Endothelial cell of umbilical vein (primary cell): ENCODE measurements at regions not wholly inside any gene's neighbourhood (a gene's known extent, or its start where the extent isn't known, plus 50 kb on each side); places are given as distances from the start of the nearest gene placed in this dataset.

ENCODE experiments used
- BruUV-seq: library from RNA; stranded (reverse); fragments of 400-500 nt; replicated peaks from 2 replicates; lab custom pipeline; 2021; lab: Mats Ljungman, UMichigan
- CTCF ChIA-PET: fragments of 300-600, 350-600 bp; sonication (Branson Sonifier 250); formaldehyde crosslinking; loops from one replicate; lab custom pipeline; 2021; ENCODE audit warnings: antibody characterized with exemption, inconsistent platforms; lab: Charles Lee
- POLR2A ChIA-PET: fragments of 300-600, 350-600 bp; sonication (Branson Sonifier 250); formaldehyde crosslinking; loops from one replicate; lab custom pipeline; 2021; ENCODE audit warnings: antibody characterized with exemption, inconsistent platforms; lab: Charles Lee
- DNase-seq: peaks from one replicate; pipeline ENCODE4 v3.0.0-alpha.2; 2011; ENCODE audit warnings: low read depth, low spot score
- FAIRE-seq: peaks from 2 replicates; lab custom pipeline; 2011; peaks lifted over from hg19 to GRCh38; lab: Jason Lieb, UNC
- H2AFZ ChIP-seq: 2 replicates; pipeline ENCODE4 v1.6.0; 2012; ENCODE audit warnings: low read depth, low read length, control low read depth, inconsistent platforms
- H3K27ac ChIP-seq: 2 replicates; pipeline ENCODE4 v1.5.1; 2011; ENCODE audit warnings: low read depth, mild to moderate bottlenecking, control low read depth, low read length, moderate library complexity; ENCODE audit not compliant: insufficient read depth
- H3K27me3 ChIP-seq, 2 experiments: 2 replicates each; pipeline versions ENCODE4 v1.6.0 to v1.6.1; 2011; ENCODE audit warnings: low read length in 2 of 2, mixed read lengths in 1 of 2; ENCODE audit not compliant: control insufficient read depth in 2 of 2, insufficient read depth in 2 of 2
- H3K36me3 ChIP-seq, 2 experiments: 2 replicates in 1 of 2; 3 replicates in 1 of 2; pipeline ENCODE4 v1.5.1; 2011; ENCODE audit warnings: low read length in 2 of 2, mild to moderate bottlenecking in 1 of 2, moderate library complexity in 1 of 2; ENCODE audit not compliant: control insufficient read depth in 2 of 2, insufficient read depth in 2 of 2; ENCODE audit errors: extremely low read depth in 1 of 2
- H3K4me1 ChIP-seq: 3 replicates; pipeline ENCODE4 v1.5.1; 2011; ENCODE audit warnings: mild to moderate bottlenecking, low read length; ENCODE audit not compliant: control insufficient read depth, insufficient read depth; ENCODE audit errors: extremely low read depth
- H3K4me2 ChIP-seq: 2 replicates; pipeline ENCODE4 v1.6.1; 2011; ENCODE audit warnings: low read length, control low read depth, mixed read lengths; ENCODE audit not compliant: insufficient read depth
- H3K4me3 ChIP-seq, 3 experiments: fragments of 200-600 bp in 1 of 3; sonication (generic), shearing (Covaris generic) in 1 of 3; replicated peaks in 1 of 3; 2 replicates each; pipeline ENCODE4 v1.5.1; 2011 to 2016; ENCODE audit warnings: control low read depth in 3 of 3, low read length in 3 of 3, mild to moderate bottlenecking in 2 of 3, inconsistent platforms in 1 of 3, low read depth in 1 of 3, moderate library complexity in 1 of 3; ENCODE audit not compliant: insufficient read depth in 1 of 3
- H3K79me2 ChIP-seq: 2 replicates; pipeline ENCODE4 v1.6.0; 2012; ENCODE audit warnings: low read length, inconsistent platforms; ENCODE audit not compliant: control insufficient read depth, insufficient read depth
- H3K9ac ChIP-seq: replicated peaks from 2 replicates; pipeline ENCODE3; 2011; ENCODE audit warnings: low read length, control low read depth; ENCODE audit not compliant: insufficient read depth; ENCODE audit errors: extremely low read depth
- H3K9me1 ChIP-seq: replicated peaks from 3 replicates; pipeline ENCODE4 v1.6.0; 2011; ENCODE audit warnings: mild to moderate bottlenecking, low read length; ENCODE audit not compliant: control insufficient read depth, insufficient read depth; ENCODE audit errors: extremely low read depth
- H3K9me3 ChIP-seq: replicated peaks from 2 replicates; pipeline ENCODE4 v1.5.1; 2012; ENCODE audit warnings: low read length, inconsistent platforms; ENCODE audit not compliant: control insufficient read depth, insufficient read depth
- H4K20me1 ChIP-seq: replicated peaks from 2 replicates; pipeline ENCODE3; 2011; ENCODE audit warnings: mild to moderate bottlenecking, low read length; ENCODE audit not compliant: control insufficient read depth, insufficient read depth; ENCODE audit errors: extremely low read depth
- CTCF ChIP-seq, 2 donors: IDR thresholded peaks; 1 replicate in 1 of 2; 2 replicates in 1 of 2; pipeline ENCODE4 v1.5.1; 2011; ENCODE audit warnings: low read length in 2 of 2, mild to moderate bottlenecking in 2 of 2, moderate library complexity in 2 of 2, control low read depth in 1 of 2, inconsistent platforms in 1 of 2, low read depth in 1 of 2; ENCODE audit not compliant: insufficient read depth in 1 of 2; ENCODE audit errors: extremely low read depth in 1 of 2
- EZH2 ChIP-seq: IDR thresholded peaks from 2 replicates; pipeline ENCODE4 v1.6.1; 2012; ENCODE audit warnings: borderline replicate concordance, low read depth, mild to moderate bottlenecking, moderate library complexity, low read length, inconsistent platforms; ENCODE audit not compliant: severe bottlenecking
- FOS ChIP-seq: IDR thresholded peaks from 2 replicates; pipeline ENCODE4 v1.6.1; 2011; ENCODE audit warnings: mild to moderate bottlenecking, low read length, moderate library complexity, borderline replicate concordance; ENCODE audit not compliant: insufficient read depth
- GATA2 ChIP-seq: IDR thresholded peaks from 2 replicates; pipeline ENCODE4 v1.7.0; 2011; ENCODE audit warnings: low read depth, mild to moderate bottlenecking, moderate library complexity, mixed read lengths, low read length; ENCODE audit not compliant: insufficient read length, insufficient read depth
- POLR2A ChIP-seq: IDR thresholded peaks from 2 replicates; pipeline ENCODE4 v1.6.1; 2012; ENCODE audit warnings: low read depth, mild to moderate bottlenecking, control low read depth, low read length
- POLR2AphosphoS5 ChIP-seq: IDR thresholded peaks from 2 replicates; pipeline ENCODE4 v1.6.1; 2012; ENCODE audit warnings: low read depth, mild to moderate bottlenecking, control low read depth, low read length, moderate library complexity; ENCODE audit not compliant: insufficient read depth
- dilution Hi-C: fragments of 300-500 bp; cut with MboI; formaldehyde crosslinking; loops from one replicate; pipeline ENCODE4 v1.15.0; 2019; ENCODE audit warnings: low sequenced_read_pairs; ENCODE audit not compliant: extremely low pct_ligation_motif_present
- intact Hi-C: fragments of 100-400 bp; cut with micrococcal nuclease; formaldehyde crosslinking; loops from one replicate; pipeline ENCODE4 v1.10.0; 2022
- TF ChIP-seq, protein P1 (sequence below): IDR thresholded peaks from 2 replicates; pipeline ENCODE4 v1.6.1; 2011; ENCODE audit not compliant: insufficient read depth, insufficient read length

DNA sequence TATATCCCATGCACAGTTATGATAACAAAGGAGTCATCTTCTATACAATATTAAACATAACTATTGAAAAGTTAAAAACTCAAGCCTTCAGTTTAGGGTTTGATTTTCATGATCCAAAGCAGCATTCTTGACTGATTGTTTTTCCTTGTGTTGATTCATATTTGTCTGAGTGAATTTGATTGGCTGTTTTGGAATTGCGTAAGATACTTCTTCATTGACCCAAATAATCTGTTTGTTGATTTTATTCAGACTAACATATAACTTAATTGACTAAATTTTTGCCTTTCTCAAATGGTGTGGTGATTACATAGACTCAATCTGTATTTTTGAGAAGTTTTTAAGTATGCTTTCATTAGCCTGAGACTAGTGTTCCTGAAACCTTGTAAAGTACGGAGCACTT is 305.7 kb upstream of the TNP1 start:
- Histone ChIP-seq H3K4me1 (peaks cover 7% of the 10 kb centered on the region), H3K79me2 (no peaks in the 10 kb centered on the region), H3K27me3 (no peaks in the 10 kb centered on the region), H3K36me3 (no peaks in the 10 kb centered on the region), H3K4me2 (no peak overlapping the region), H3K4me3 (no peak overlapping the region), H3K9me3 (no peaks in the 10 kb centered on the region), H4K20me1 (no peaks in the 10 kb centered on the region), H3K9ac (no peak overlapping the region), H3K27ac (no peak overlapping the region), H3K9me1 (no peaks in the 10 kb centered on the region), H2AFZ (no peak overlapping the region)
- DNase-seq (no peak), FAIRE-seq (no peak)
- POLR2A ChIA-PET, result no interaction called here
- intact Hi-C loops, result loop anchor here (5.0 kb wide), 2 partner anchors 123 to 648 kb away; no protein-coding TSS in a partner anchor
- CTCF ChIA-PET, result interaction anchor here (1.1 to 2.0 kb wide), 34 partner anchors 9 to 483 kb away, joined by 3 to 39 read pairs (median 5); partner anchors contain the start of gene IGFBP5
- TF ChIP-seq FOS, result no peak
- no peak for TF ChIP-seq EZH2
- TF ChIP-seq, protein P1, sequence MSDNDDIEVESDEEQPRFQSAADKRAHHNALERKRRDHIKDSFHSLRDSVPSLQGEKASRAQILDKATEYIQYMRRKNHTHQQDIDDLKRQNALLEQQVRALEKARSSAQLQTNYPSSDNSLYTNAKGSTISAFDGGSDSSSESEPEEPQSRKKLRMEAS, result no peak
- no peak for TF ChIP-seq POLR2AphosphoS5
- TF ChIP-seq POLR2A, result no peak
- no peak for TF ChIP-seq GATA2
- dilution Hi-C loops, result loop anchor here (25.0 kb wide), 1 partner anchor 322 kb away; no protein-coding TSS in a partner anchor
- BruUV-seq, result no TSS peak

- TF ChIP-seq EZH2 (no peak), FOS (no peak), GATA2 (no peak), CTCF (IDR thresholded peaks at IDR 0.05; ENCODE audit: extremely low read depth in 1 of 2, insufficient read depth in 1 of 2, low read depth in 1 of 2, low read length in 2 of 2) (no peak), POLR2A (no peak)
- intact Hi-C loops, result no loop called here
- no TSS peak for BruUV-seq
- Histone ChIP-seq H3K36me3 (no peaks in the 10 kb centered on the region), H3K4me2 (no peak overlapping the region), H3K4me1 (peaks cover 7% of the 10 kb centered on the region), H3K9me3 (no peaks in the 10 kb centered on the region), H2AFZ (no peak overlapping the region), H3K27me3 (no peaks in the 10 kb centered on the region), H3K4me3 (no peak overlapping the region), H3K9me1 (no peaks in the 10 kb centered on the region), H3K9ac (no peak overlapping the region), H4K20me1 (no peaks in the 10 kb centered on the region), H3K27ac (no peak overlapping the region), H3K79me2 (no peaks in the 10 kb centered on the region)
- POLR2A ChIA-PET, result no interaction called here
- DNase-seq (no peak), FAIRE-seq (no peak)
- CTCF ChIA-PET, result interaction anchor here (1.5 kb wide), 1 partner anchor 464 kb away, joined by 5 read pairs; no protein-coding TSS in a partner anchor
- dilution Hi-C loops, result loop anchor here (25.0 kb wide), 1 partner anchor 323 kb away; no protein-coding TSS in a partner anchor
Observed at GRCh38 chr2:217163987-217164386, 304.1 kb upstream of the TNP1 start.
